ENCODE measurements at regions not wholly inside any gene's neighbourhood (a gene's known extent, or its start where the extent isn't known, plus 50 kb on each side); places are given as distances from the start of the nearest gene placed in this dataset.

DNA sequence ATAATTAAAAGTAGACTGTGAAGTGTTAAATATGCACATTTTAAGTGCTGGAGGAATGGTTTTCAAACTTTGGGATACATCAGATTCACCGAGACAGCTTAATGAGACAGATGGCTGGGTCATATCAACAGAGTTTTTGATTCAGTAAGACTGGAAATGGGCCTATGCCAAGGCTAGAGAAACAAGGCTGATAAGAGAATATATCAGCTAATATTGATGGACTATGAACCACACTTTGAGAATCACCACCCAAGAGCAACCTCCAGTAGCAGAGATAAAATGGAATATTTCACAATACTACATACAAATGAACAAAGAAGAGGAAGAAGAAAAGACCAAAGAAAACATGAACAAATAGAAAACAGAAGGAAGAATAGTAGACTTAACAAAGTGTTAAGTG, 450.2 kb upstream of the KLHL29 start:
- no peaks in the 10 kb centered on the region for H3K4me1 ChIP-seq (ENCODE audit: control insufficient read depth, insufficient read depth, low read length)
- TF ChIP-seq MYNN (tag by site-specific recombination; IDR thresholded peaks at IDR 0.05; ENCODE audit: borderline replicate concordance) (no peak), ZNF571 (tag by site-specific recombination; IDR thresholded peaks at IDR 0.05) (no peak), HOXA7 (CRISPR knock-in tag; IDR thresholded peaks at IDR 0.05; ENCODE audit: borderline replicate concordance) (no peak), ZNF174 (tag by site-specific recombination; IDR thresholded peaks at IDR 0.05) (no peak), KLF8 (tag by site-specific recombination; IDR thresholded peaks at IDR 0.05) (no peak), ZFP37 (tag by site-specific recombination; IDR thresholded peaks at IDR 0.05) (no peak)
- TF ChIP-seq, protein P1, sequence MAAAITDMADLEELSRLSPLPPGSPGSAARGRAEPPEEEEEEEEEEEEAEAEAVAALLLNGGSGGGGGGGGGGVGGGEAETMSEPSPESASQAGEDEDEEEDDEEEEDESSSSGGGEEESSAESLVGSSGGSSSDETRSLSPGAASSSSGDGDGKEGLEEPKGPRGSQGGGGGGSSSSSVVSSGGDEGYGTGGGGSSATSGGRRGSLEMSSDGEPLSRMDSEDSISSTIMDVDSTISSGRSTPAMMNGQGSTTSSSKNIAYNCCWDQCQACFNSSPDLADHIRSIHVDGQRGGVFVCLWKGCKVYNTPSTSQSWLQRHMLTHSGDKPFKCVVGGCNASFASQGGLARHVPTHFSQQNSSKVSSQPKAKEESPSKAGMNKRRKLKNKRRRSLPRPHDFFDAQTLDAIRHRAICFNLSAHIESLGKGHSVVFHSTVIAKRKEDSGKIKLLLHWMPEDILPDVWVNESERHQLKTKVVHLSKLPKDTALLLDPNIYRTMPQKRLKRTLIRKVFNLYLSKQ (tag by site-specific recombination; IDR thresholded peaks at IDR 0.05; ENCODE audit: borderline replicate concordance): no peak
- H3K27ac ChIP-seq (ENCODE audit: extremely low read depth, low read depth, low read length): no peak overlapping the region
- no peaks in the 10 kb centered on the region for H3K36me3 ChIP-seq (ENCODE audit: control insufficient read depth in 2 of 2, insufficient read depth in 1 of 2, low read length in 2 of 2)
- ChIA-PET CTCF (no interaction called here), POLR2A (interaction anchor here (0.7 kb wide), 1 partner anchor 557 kb away, joined by 3 read pairs; no protein-coding TSS in a partner anchor)
- no peak overlapping the region for H3K4me3 ChIP-seq (ENCODE audit: low read depth, low read length)
- H3K9me3 ChIP-seq (ENCODE audit: control insufficient read depth, insufficient read depth, low read depth, low read length): no peaks in the 10 kb centered on the region

DNA sequence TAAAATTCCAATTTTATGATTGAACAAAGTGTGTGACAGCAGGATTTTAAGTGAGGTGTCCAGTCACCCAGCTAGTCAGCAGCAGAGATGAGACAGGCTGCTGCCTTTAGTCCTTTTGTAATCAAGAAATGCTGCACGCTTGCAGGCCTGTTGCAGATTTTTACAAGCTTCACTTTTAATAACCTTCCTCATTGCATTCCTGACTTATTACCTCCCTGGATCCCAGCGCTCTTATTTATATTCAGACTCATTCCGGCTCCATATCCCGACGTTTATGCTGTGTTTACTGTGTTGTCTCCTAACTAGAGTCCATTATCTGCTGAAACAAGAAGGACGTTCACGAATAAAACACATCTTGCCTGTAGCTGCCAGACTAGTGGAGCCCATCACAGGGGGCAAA, 442.5 kb upstream of the KLHL29 start:
- TF ChIP-seq YY1 (tag by site-specific recombination; IDR thresholded peaks at IDR 0.05): no peak
- no peak for TF ChIP-seq ZNF324 (tag by site-specific recombination; IDR thresholded peaks at IDR 0.05)
- no peak for TF ChIP-seq ZNF768 (tag by site-specific recombination; IDR thresholded peaks at IDR 0.05)
- TF ChIP-seq ZNF555 (tag by site-specific recombination; conservative IDR thresholded peaks at IDR 0.05): no peak
- no peak for TF ChIP-seq ZNF48 (tag by site-specific recombination; IDR thresholded peaks at IDR 0.05)
- ChIA-PET CTCF (interaction anchor here (0.6 kb wide), 2 partner anchors 198 to 921 kb away, joined by 3 to 4 read pairs; no protein-coding TSS in a partner anchor), POLR2A (no interaction called here)
- Histone ChIP-seq H3K36me3 (ENCODE audit: control insufficient read depth in 2 of 2, insufficient read depth in 1 of 2, low read length in 2 of 2) (no peaks in the 10 kb centered on the region), H3K9me3 (ENCODE audit: control insufficient read depth, insufficient read depth, low read depth, low read length) (no peaks in the 10 kb centered on the region), H3K4me1 (ENCODE audit: control insufficient read depth, insufficient read depth, low read length) (no peaks in the 10 kb centered on the region), H3K27ac (ENCODE audit: extremely low read depth, low read depth, low read length) (no peak overlapping the region), H3K4me3 (ENCODE audit: low read depth, low read length) (no peak overlapping the region)

DNA sequence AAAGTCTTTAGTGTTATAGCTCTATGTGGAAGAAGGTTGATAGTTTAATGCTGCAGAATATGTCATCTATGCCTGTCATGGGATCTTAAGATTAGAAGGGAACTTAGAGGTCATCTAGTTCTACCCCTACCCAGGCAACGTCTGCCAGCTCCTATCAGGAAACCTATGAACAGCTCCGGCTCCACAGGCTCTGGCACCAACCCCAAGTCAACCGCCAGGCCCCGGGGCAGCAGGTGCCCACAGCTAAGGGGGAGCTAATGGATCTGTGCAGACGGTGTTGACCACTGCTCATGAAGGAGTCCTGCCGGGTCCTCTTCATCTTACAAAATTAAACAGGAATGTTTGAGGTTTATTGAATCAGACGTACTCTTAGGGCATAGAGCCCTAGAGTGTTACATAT, 440.8 kb upstream of the KLHL29 start:
- Histone ChIP-seq H3K4me1 (ENCODE audit: control insufficient read depth, insufficient read depth, low read length) (no peaks in the 10 kb centered on the region), H3K27ac (ENCODE audit: extremely low read depth, low read depth, low read length) (no peak overlapping the region), H3K4me3 (ENCODE audit: low read depth, low read length) (no peak overlapping the region), H3K9me3 (ENCODE audit: control insufficient read depth, insufficient read depth, low read depth, low read length) (no peaks in the 10 kb centered on the region), H3K36me3 (ENCODE audit: control insufficient read depth in 2 of 2, insufficient read depth in 1 of 2, low read length in 2 of 2) (no peaks in the 10 kb centered on the region)
- TF ChIP-seq TCF7L2 (IDR thresholded peaks at IDR 0.05; ENCODE audit: borderline replicate concordance, low read depth, low read length): no peak
- TF ChIP-seq, protein P2, sequence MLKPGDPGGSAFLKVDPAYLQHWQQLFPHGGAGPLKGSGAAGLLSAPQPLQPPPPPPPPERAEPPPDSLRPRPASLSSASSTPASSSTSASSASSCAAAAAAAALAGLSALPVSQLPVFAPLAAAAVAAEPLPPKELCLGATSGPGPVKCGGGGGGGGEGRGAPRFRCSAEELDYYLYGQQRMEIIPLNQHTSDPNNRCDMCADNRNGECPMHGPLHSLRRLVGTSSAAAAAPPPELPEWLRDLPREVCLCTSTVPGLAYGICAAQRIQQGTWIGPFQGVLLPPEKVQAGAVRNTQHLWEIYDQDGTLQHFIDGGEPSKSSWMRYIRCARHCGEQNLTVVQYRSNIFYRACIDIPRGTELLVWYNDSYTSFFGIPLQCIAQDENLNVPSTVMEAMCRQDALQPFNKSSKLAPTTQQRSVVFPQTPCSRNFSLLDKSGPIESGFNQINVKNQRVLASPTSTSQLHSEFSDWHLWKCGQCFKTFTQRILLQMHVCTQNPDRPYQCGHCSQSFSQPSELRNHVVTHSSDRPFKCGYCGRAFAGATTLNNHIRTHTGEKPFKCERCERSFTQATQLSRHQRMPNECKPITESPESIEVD (tag by site-specific recombination; IDR thresholded peaks at IDR 0.05): no peak
- TF ChIP-seq, protein P3, sequence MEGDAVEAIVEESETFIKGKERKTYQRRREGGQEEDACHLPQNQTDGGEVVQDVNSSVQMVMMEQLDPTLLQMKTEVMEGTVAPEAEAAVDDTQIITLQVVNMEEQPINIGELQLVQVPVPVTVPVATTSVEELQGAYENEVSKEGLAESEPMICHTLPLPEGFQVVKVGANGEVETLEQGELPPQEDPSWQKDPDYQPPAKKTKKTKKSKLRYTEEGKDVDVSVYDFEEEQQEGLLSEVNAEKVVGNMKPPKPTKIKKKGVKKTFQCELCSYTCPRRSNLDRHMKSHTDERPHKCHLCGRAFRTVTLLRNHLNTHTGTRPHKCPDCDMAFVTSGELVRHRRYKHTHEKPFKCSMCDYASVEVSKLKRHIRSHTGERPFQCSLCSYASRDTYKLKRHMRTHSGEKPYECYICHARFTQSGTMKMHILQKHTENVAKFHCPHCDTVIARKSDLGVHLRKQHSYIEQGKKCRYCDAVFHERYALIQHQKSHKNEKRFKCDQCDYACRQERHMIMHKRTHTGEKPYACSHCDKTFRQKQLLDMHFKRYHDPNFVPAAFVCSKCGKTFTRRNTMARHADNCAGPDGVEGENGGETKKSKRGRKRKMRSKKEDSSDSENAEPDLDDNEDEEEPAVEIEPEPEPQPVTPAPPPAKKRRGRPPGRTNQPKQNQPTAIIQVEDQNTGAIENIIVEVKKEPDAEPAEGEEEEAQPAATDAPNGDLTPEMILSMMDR (tag by site-specific recombination; IDR thresholded peaks at IDR 0.05): no peak
- TF ChIP-seq ZNF112 (tag by site-specific recombination; IDR thresholded peaks at IDR 0.05): no peak
- TF ChIP-seq ZNF677 (tag by site-specific recombination; IDR thresholded peaks at IDR 0.05): no peak
- TF ChIP-seq ZNF747 (tag by site-specific recombination; IDR thresholded peaks at IDR 0.05): no peak
- TF ChIP-seq ZNF2 (tag by site-specific recombination; IDR thresholded peaks at IDR 0.05): no peak
- TF ChIP-seq, protein P4, sequence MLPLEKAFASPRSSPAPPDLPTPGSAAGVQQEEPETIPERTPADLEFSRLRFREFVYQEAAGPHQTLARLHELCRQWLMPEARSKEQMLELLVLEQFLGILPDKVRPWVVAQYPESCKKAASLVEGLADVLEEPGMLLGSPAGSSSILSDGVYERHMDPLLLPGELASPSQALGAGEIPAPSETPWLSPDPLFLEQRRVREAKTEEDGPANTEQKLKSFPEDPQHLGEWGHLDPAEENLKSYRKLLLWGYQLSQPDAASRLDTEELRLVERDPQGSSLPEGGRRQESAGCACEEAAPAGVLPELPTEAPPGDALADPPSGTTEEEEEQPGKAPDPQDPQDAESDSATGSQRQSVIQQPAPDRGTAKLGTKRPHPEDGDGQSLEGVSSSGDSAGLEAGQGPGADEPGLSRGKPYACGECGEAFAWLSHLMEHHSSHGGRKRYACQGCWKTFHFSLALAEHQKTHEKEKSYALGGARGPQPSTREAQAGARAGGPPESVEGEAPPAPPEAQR (tag by site-specific recombination; IDR thresholded peaks at IDR 0.05): no peak
- no peak for TF ChIP-seq ZNF155 (tag by site-specific recombination; IDR thresholded peaks at IDR 0.05)
- no peak for TF ChIP-seq ZNF777 (tag by site-specific recombination; IDR thresholded peaks at IDR 0.05; ENCODE audit: borderline replicate concordance)
- no peak for TF ChIP-seq ZNF311 (tag by site-specific recombination; IDR thresholded peaks at IDR 0.05; ENCODE audit: borderline replicate concordance)
- TF ChIP-seq, protein P5, sequence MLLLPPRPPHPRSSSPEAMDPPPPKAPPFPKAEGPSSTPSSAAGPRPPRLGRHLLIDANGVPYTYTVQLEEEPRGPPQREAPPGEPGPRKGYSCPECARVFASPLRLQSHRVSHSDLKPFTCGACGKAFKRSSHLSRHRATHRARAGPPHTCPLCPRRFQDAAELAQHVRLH (tag by site-specific recombination; IDR thresholded peaks at IDR 0.05): no peak
- TF ChIP-seq ZNF202 (tag by site-specific recombination; IDR thresholded peaks at IDR 0.05; ENCODE audit: borderline replicate concordance): no peak
- CTCF ChIA-PET: interaction anchor here (0.6 kb wide), 2 partner anchors 48 to 1457 kb away, joined by 3 to 7 read pairs; no protein-coding TSS in a partner anchor
- POLR2A ChIA-PET: no interaction called here

All from HEK293 (cell line).